LNCAP (cell line): ENCODE measurements at regions not wholly inside any gene's neighbourhood (a gene's known extent, or its start where the extent isn't known, plus 50 kb on each side); places are given as distances from the start of the nearest gene placed in this dataset.

ENCODE experiments used
- CTCF ChIP-seq: fragments of 450-650 bp; IDR thresholded peaks from 2 replicates; pipeline ENCODE4 v1.5.1; 2017; ENCODE audit warnings: mild to moderate bottlenecking

GRCh38 chr21:21605521-21605920, 607.3 kb downstream of the NCAM2 start:
- TF ChIP-seq CTCF: no peak

GRCh38 chr21:21606041-21606440, 607.8 kb downstream of the NCAM2 start:
- TF ChIP-seq CTCF: no peak

GRCh38 chr21:21612466-21612865, 614.3 kb downstream of the NCAM2 start:
- TF ChIP-seq CTCF: no peak

DNA sequence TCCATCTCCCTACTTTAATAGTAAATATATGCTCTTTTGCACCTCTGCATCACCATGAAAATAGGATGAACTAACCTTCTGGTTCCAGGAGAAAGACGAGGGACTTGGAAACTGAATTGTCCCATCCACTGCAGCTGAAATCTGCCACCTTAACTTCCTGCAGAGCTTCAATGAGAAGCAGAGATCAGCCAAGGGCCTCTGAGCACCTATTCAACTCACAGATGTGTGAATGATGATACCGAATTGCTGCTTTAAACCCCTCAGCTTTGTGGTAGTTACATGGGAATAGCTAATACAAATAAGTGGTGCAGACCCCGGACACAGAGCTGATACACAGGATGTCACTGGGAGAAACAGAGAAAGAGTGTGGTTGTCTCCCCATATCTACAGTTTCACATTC, 616.8 kb downstream of the NCAM2 start:
- TF ChIP-seq CTCF: no peak

- TF ChIP-seq CTCF: no peak
Observed at GRCh38 chr21:21622460-21623234, 624.4 kb downstream of the NCAM2 start.

- TF ChIP-seq CTCF: no peak
Observed at GRCh38 chr21:21624674-21625073, 626.5 kb downstream of the NCAM2 start.

DNA sequence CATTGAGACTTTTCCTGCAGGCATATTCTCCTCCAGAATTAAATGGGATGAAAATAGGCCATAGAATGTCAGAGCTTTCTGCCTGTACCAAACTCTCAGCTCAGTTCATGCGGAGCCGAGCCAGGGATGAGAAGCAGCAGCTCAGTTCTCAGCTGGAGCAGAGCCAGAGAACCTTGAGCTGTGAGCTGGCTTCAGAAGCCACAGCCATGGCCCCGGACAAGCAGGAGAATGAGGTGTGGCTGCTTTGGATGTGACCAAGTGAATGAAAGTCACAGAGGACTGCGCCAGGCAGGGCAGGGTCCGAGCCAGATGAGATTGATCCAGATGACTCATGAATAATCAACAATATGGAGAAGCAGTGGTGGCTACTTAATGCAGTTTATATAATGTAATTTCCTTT, 633.8 kb downstream of the NCAM2 start:
- TF ChIP-seq CTCF: no peak

DNA sequence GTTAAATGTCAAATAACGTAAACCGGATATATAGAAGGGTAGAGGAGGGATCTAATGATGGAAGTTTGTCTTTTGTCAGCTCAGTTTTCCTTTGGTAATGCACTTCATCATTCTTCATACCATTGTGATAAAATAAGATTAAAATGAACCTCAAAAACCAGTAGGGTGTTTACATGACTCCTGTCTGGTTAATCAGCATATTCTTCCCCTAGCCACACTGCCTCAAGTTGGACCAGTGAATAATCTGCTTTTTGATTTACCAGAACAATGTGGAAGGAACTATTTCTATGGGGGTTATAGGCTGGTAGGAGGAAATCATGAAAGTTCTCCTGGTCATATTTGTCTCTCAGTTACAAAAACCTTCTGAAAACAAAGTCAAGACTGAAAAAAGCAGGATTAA, 634.7 kb downstream of the NCAM2 start:
- no peak for TF ChIP-seq CTCF
